Mammary epithelial cell (primary cell): ENCODE measurements at regions not wholly inside any gene's neighbourhood (a gene's known extent, or its start where the extent isn't known, plus 50 kb on each side); places are given as distances from the start of the nearest gene placed in this dataset.

Experiments used
- CTCF ChIP-seq, 2 donors: IDR thresholded peaks in 1 of 2; conservative IDR thresholded peaks in 1 of 2; 2 replicates each; pipeline ENCODE4 v1.5.1; 2011 to 2012; ENCODE audit warnings: inconsistent platforms in 2 of 2, low read length in 2 of 2, mild to moderate bottlenecking in 2 of 2, control low read depth in 1 of 2, low read depth in 1 of 2; ENCODE audit not compliant: insufficient read depth in 1 of 2; ENCODE audit errors: extremely low read depth in 1 of 2
- EZH2 ChIP-seq: IDR thresholded peaks from 2 replicates; pipeline ENCODE4 v1.6.1; 2012; ENCODE audit warnings: low read length, inconsistent platforms, borderline replicate concordance

GRCh38 chr2:4715065-4715464 lies 977.1 kb upstream of the SOX11 start:
- TF ChIP-seq EZH2 (no peak), CTCF (conservative IDR thresholded peaks at IDR 0.05 in 1 of 2, IDR thresholded peaks at IDR 0.05 in 1 of 2; ENCODE audit: extremely low read depth in 1 of 2, insufficient read depth in 1 of 2, low read depth in 1 of 2, low read length in 2 of 2) (no peak)
